ENCODE measurements at regions not wholly inside any gene's neighbourhood (a gene's known extent, or its start where the extent isn't known, plus 50 kb on each side); places are given as distances from the start of the nearest gene placed in this dataset.

- no peak for TF ChIP-seq CTCF (IDR thresholded peaks at IDR 0.05)
- no peak for TF ChIP-seq POLR2A (IDR thresholded peaks at IDR 0.05)
Measured at GRCh38 chr4:59571805-59572430, 1628.2 kb upstream of the ADGRL3 start.

Measured in testis (tissue), 2 donors.